Kidney tubule cell (primary cell): ENCODE measurements at regions not wholly inside any gene's neighbourhood (a gene's known extent, or its start where the extent isn't known, plus 50 kb on each side); places are given as distances from the start of the nearest gene placed in this dataset.

Experiments
- DNase-seq: peaks from one replicate; pipeline ENCODE4 v3.0.0-alpha.2; 2018; ENCODE audit warnings: low spot score

DNA sequence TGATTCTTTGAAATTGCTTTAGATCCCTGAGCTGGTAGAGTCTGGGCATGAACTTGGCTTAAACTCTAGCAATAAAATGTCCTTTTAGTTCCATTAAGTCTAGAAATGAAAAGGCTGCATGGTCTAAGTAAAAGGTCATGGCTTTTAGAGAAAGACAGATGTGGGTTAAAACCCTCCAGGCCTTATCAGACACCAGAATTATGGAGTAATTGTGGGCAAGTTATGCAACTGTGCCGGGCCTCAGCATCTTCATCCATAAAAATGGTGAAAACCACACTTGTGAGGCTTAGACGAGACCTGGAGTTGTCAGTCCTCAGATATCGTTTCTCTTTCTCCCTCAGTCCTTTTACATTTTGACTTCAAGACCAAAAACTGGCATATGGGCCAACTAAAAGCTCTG, 597.9 kb upstream of the KIRREL3 start:
- DNase-seq, result no peak

- no peak for DNase-seq
Observed at GRCh38 chr11:127596433-127596832, 595.9 kb upstream of the KIRREL3 start.

GRCh38 chr11:127592371-127592770, 591.8 kb upstream of the KIRREL3 start:
- DNase-seq, result no peak

- no peak for DNase-seq
Observed at GRCh38 chr11:127590314-127590713, 589.7 kb upstream of the KIRREL3 start.

DNA sequence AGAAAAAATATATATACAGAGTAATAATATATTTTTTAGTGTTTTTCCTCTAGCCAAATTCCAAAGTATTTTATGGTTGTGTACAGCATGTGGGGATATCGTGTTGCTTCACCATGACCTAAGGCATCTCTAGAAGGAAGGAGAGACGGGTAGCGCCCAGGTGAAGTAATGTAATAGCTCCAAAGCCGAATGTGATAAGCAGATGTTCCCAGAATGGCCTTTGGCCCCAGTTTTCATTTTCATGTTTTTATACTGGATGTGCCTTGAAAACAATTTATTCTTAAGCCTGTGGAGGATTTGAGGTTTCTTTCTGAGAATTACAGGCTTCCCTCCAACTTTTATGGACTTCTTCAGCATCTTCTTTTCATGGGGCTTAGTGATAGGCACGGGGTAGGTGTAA, 587.9 kb upstream of the KIRREL3 start:
- no peak for DNase-seq

- DNase-seq, result no peak
Observed at GRCh38 chr11:127587511-127587910, 586.9 kb upstream of the KIRREL3 start.

DNA sequence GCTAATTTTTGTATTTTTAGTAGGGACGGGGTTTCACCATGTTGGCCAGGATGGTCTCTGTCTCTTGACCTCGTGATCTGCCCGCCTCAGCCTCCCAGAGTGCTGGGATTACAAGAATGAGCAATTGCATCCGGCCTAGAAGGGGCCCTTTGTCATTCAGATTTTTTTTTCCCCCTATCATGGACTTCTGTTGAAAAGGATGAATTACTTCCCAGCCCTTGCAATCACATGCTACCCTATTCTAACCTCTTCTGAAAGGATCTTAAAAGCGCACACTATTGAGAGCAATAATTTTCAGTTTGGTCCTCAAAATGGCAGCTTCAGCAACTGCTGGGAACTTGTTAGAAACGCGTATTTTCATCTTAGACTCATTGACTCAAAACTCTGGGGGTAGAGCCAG, 575.6 kb upstream of the KIRREL3 start:
- no peak for DNase-seq

- no peak for DNase-seq
Observed at GRCh38 chr11:127574478-127574877, 573.9 kb upstream of the KIRREL3 start.

- no peak for DNase-seq
Observed at GRCh38 chr11:127568891-127569290, 568.3 kb upstream of the KIRREL3 start.

GRCh38 chr11:127567237-127567932, 566.8 kb upstream of the KIRREL3 start:
- no peak for DNase-seq

GRCh38 chr11:127564810-127565209, 564.2 kb upstream of the KIRREL3 start:
- DNase-seq, result peak; percentile 19

GRCh38 chr11:127559978-127560377, 559.4 kb upstream of the KIRREL3 start:
- DNase-seq, result no peak

DNA sequence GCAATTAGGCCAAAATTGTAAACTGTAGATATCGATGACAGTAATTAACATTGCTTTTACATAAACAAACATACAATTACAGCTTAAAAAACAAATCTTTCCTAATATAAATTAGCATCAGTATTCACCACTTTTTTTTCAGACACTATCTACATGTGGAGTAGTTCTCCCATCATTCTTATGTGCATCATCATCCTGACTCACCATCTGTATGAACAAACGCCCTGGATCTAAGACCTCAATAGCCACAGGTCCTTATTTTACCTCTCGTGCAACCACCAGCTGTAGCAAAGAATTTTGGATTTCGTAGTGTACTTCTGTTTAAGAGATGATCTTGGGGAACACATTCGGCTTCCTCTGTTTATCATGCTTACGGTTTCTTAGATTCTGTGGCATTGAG, 551.9 kb upstream of the KIRREL3 start:
- no peak for DNase-seq

DNA sequence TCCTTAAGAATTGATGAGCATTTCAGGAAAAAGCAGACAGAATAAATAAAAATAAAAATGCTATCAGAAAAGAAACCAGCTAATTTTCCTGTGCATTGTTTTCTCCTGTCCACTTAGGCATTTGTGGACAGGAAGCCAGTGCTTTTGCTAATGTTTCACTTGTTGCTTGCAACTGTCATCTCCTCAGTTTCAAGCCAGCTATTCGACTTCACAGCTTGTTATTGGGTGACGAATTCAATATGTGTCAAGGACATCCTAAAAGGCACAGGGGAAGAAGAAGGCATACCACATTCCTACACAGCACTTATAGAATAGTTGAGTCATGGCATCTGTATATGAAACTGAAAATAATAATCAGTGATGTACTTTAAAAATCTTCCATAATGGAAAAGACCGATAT, 530.6 kb upstream of the KIRREL3 start:
- DNase-seq, result no peak

- no peak for DNase-seq
Observed at GRCh38 chr11:127528297-127528696, 527.7 kb upstream of the KIRREL3 start.

GRCh38 chr11:127524618-127525017, 524.0 kb upstream of the KIRREL3 start:
- DNase-seq, result no peak

GRCh38 chr11:127521413-127521812, 520.8 kb upstream of the KIRREL3 start:
- peak; percentile 85 for DNase-seq

DNA sequence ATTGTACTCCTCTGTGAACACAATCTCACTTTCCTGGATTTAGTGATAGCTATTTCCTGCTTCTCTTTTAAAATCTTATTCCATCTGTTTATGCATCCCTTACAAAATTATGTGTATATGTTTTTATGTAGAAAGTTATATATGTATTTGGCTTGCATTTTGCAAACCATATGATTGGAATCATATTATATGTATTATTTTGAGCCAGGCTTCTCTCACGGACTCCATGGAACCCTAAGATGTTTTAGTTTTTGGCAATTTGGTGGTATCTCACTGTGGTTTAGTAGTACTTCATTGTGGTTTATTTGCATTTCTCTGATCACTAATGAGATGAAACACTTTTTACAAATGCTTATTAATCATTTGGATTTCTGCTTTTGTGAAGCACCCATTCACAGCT, 507.3 kb upstream of the KIRREL3 start:
- no peak for DNase-seq

- DNase-seq, result no peak
Observed at GRCh38 chr11:127506647-127507046, 506.1 kb upstream of the KIRREL3 start.

DNA sequence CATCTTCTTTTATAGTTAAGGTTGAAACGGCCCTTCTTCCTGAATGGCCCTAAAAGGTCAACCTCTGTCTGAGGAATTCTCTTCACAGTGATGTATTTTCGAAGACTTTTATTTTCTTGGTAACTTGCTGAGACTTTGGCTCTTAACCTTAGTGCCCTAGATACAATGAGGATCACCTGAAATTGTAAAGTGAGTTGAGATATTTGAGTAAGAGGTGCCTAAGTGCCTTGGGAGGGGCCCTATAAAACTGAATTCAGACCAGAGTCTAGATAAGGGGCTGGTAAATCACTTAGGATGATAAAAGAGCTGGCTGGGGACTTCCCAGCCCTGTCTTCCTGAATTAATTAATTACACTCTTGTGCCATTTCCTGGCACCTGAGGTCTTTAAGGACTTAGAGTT, 505.6 kb upstream of the KIRREL3 start:
- DNase-seq, result no peak

DNA sequence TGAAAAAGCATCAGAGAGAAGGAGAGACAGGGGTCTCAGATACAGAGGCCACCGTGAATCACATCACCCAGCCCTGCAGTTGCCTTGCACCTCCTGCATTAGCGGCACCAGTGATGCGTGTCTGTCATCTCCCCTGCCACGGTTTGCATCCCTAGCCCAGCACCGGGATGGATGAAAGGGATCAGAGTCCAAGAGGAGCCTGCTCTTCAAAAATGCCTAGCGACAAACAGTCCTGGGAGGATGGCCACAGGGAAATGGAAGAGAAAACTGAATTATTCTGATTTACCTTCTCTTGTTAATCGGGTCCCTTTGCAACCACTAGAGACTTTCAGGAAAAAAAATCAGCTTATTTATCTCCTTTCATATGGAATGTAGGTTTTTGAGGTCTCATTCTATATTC, 495.6 kb upstream of the KIRREL3 start:
- DNase-seq, result no peak

GRCh38 chr11:127493330-127494022, 492.9 kb upstream of the KIRREL3 start:
- peak; percentile 4 for DNase-seq

- DNase-seq, result peak; percentile 77
Observed at GRCh38 chr11:127492029-127492428, 491.5 kb upstream of the KIRREL3 start.

GRCh38 chr11:127491589-127491988, 491.0 kb upstream of the KIRREL3 start:
- no peak for DNase-seq
